HL-60 (cell line): ENCODE measurements at regions not wholly inside any gene's neighbourhood (a gene's known extent, or its start where the extent isn't known, plus 50 kb on each side); places are given as distances from the start of the nearest gene placed in this dataset.

ENCODE experiments used
- DNase-seq, 2 experiments: peaks; one replicate each; pipeline ENCODE4 v3.0.0-alpha.2; 2010 to 2020; ENCODE audit warnings: low read depth in 1 of 2, low spot score in 1 of 2
- H3K27ac ChIP-seq: fragments of 250-450 bp; sonication (Bioruptor Pico); replicated peaks from 2 replicates; pipeline ENCODE4 v1.5.1; 2020; ENCODE audit warnings: mild to moderate bottlenecking, moderate library complexity
- H3K27me3 ChIP-seq: fragments of 250-450 bp; sonication (Bioruptor Pico); 2 replicates; pipeline ENCODE4 v1.5.1; 2021; ENCODE audit warnings: mild to moderate bottlenecking, moderate library complexity; ENCODE audit not compliant: insufficient read depth, poor library complexity, severe bottlenecking
- H3K4me3 ChIP-seq: replicated peaks from 2 replicates; pipeline ENCODE4 v1.5.1; 2011; ENCODE audit warnings: mild to moderate bottlenecking, control low read depth, low read length; ENCODE audit not compliant: insufficient read depth
- GABPA ChIP-seq: IDR thresholded peaks from 2 replicates; pipeline ENCODE4 v1.6.1; 2012; ENCODE audit warnings: low read depth
- POLR2AphosphoS5 ChIP-seq: IDR thresholded peaks from 2 replicates; pipeline ENCODE4 v1.6.1; 2012; ENCODE audit warnings: low read depth
- REST ChIP-seq: IDR thresholded peaks from 2 replicates; pipeline ENCODE4 v1.6.1; 2012; ENCODE audit warnings: low read depth; ENCODE audit not compliant: insufficient replicate concordance
- SPI1 ChIP-seq: IDR thresholded peaks from 2 replicates; pipeline ENCODE4 v1.6.1; 2012; ENCODE audit warnings: low read depth, mild to moderate bottlenecking, borderline replicate concordance
- TF ChIP-seq, protein P1 (sequence below): IDR thresholded peaks from one replicate; pipeline ENCODE4 v1.5.1; 2011; ENCODE audit warnings: low read length, control low read depth, inconsistent platforms; ENCODE audit not compliant: insufficient read depth

- no peaks in the 10 kb centered on the region for H3K27me3 ChIP-seq
- no peak overlapping the region for H3K4me3 ChIP-seq
- TF ChIP-seq, protein P1, sequence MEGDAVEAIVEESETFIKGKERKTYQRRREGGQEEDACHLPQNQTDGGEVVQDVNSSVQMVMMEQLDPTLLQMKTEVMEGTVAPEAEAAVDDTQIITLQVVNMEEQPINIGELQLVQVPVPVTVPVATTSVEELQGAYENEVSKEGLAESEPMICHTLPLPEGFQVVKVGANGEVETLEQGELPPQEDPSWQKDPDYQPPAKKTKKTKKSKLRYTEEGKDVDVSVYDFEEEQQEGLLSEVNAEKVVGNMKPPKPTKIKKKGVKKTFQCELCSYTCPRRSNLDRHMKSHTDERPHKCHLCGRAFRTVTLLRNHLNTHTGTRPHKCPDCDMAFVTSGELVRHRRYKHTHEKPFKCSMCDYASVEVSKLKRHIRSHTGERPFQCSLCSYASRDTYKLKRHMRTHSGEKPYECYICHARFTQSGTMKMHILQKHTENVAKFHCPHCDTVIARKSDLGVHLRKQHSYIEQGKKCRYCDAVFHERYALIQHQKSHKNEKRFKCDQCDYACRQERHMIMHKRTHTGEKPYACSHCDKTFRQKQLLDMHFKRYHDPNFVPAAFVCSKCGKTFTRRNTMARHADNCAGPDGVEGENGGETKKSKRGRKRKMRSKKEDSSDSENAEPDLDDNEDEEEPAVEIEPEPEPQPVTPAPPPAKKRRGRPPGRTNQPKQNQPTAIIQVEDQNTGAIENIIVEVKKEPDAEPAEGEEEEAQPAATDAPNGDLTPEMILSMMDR = no peak
- TF ChIP-seq SPI1 (no peak), POLR2AphosphoS5 (no peak), GABPA (no peak), REST (no peak)
- DNase-seq = no peak
- no peak overlapping the region for H3K27ac ChIP-seq
Observed at GRCh38 chr21:24941316-24942185, 665.7 kb downstream of the MRPL39 start.

DNA sequence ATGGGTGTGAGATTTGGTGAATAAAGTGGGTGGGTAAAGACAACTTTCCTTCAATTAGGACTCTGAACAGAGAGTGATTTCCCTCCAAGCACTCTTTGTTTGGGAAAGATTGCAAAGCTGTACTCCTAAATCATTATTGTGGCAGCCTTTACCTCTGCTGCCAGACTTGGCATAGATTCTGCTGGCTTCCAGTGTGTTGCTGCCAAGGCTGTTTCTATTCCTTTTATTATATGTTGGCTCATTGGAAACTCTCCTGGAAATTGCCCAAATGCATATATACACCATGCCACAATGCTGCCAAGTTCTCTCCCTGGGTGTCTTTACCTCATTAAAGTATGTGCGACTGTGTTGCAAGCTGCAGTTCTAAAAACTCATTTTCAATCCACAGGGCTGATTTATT lies 668.0 kb downstream of the MRPL39 start:
- DNase-seq = no peak
- Histone ChIP-seq H3K27ac (no peak overlapping the region), H3K27me3 (no peaks in the 10 kb centered on the region), H3K4me3 (no peak overlapping the region)
- TF ChIP-seq POLR2AphosphoS5 = no peak
- TF ChIP-seq REST = no peak
- TF ChIP-seq, protein P1 = no peak
- TF ChIP-seq GABPA = no peak
- no peak for TF ChIP-seq SPI1

GRCh38 chr21:24938573-24938972 lies 668.7 kb downstream of the MRPL39 start:
- DNase-seq = no peak
- Histone ChIP-seq H3K4me3 (no peak overlapping the region), H3K27me3 (no peaks in the 10 kb centered on the region), H3K27ac (no peak overlapping the region)
- no peak for TF ChIP-seq SPI1
- TF ChIP-seq POLR2AphosphoS5 = no peak
- TF ChIP-seq, protein P1 = no peak
- no peak for TF ChIP-seq REST
- TF ChIP-seq GABPA = no peak
